HG03432 (cell line): ENCODE measurements at regions not wholly inside any gene's neighbourhood (a gene's known extent, or its start where the extent isn't known, plus 50 kb on each side); places are given as distances from the start of the nearest gene placed in this dataset.
"Not testable (repeated sequence)": the region's sequence is repeated elsewhere in the genome, so short reads cannot be mapped to it uniquely, and the experiment has no call there.

ENCODE experiments used
- ATAC-seq: cut with Tn5 transposase; IDR thresholded peaks from one replicate; pipeline ENCODE4 v1.9.1; 2021; ENCODE audit warnings: mild to moderate bottlenecking, moderate library complexity; ENCODE audit not compliant: unreplicated experiment

- no peak for ATAC-seq
Measured at GRCh38 chr12:111249757-111250156, 119.1 kb downstream of the PHETA1 start.

GRCh38 chr12:111249018-111249370 is 119.9 kb downstream of the PHETA1 start:
- no peak for ATAC-seq

- ATAC-seq = no peak
Measured at GRCh38 chr12:111248236-111249017, 120.5 kb downstream of the PHETA1 start.

- ATAC-seq = no peak
Measured at GRCh38 chr12:111247083-111247783, 121.7 kb downstream of the PHETA1 start.

GRCh38 chr12:111246477-111247011 is 122.4 kb downstream of the PHETA1 start:
- no peak for ATAC-seq

- no peak for ATAC-seq
Measured at GRCh38 chr12:111245701-111246476, 123.0 kb downstream of the PHETA1 start.

GRCh38 chr12:111244673-111245072 is 124.2 kb downstream of the PHETA1 start:
- no peak for ATAC-seq

GRCh38 chr12:111242817-111243216 is 126.1 kb downstream of the PHETA1 start:
- not testable (repeated sequence) for ATAC-seq

- ATAC-seq = no peak
Measured at GRCh38 chr12:111242184-111242583, 126.7 kb downstream of the PHETA1 start.

GRCh38 chr12:111240374-111240773 is 128.5 kb downstream of the PHETA1 start:
- ATAC-seq = no peak

GRCh38 chr12:111239235-111239634 is 129.7 kb downstream of the PHETA1 start:
- no peak for ATAC-seq

- no peak for ATAC-seq
Measured at GRCh38 chr12:111238075-111238734, 130.7 kb downstream of the PHETA1 start.

GRCh38 chr12:111234491-111234890 is 134.4 kb downstream of the PHETA1 start:
- not testable (repeated sequence) for ATAC-seq

GRCh38 chr12:111233786-111234185 is 135.1 kb downstream of the PHETA1 start:
- ATAC-seq = no peak

GRCh38 chr12:111230649-111231048 is 138.2 kb downstream of the PHETA1 start:
- ATAC-seq = no peak

- ATAC-seq = no peak
Measured at GRCh38 chr12:111228916-111229666, 139.8 kb downstream of the PHETA1 start.

GRCh38 chr12:111227476-111228420 is 141.1 kb downstream of the PHETA1 start:
- ATAC-seq = no peak

- no peak for ATAC-seq
Measured at GRCh38 chr12:111226680-111227079, 142.2 kb downstream of the PHETA1 start.

- no peak for ATAC-seq
Measured at GRCh38 chr12:111225307-111225706, 143.6 kb downstream of the PHETA1 start.
